MM.1S (cell line): ENCODE measurements at regions not wholly inside any gene's neighbourhood (a gene's known extent, or its start where the extent isn't known, plus 50 kb on each side); places are given as distances from the start of the nearest gene placed in this dataset.

ENCODE experiments used
- EZH2 ChIP-seq: fragments of 300-600 bp; sonication (generic); optimal IDR thresholded peaks from 2 replicates; pipeline ENCODE3; 2017; ENCODE audit warnings: low read depth, mild to moderate bottlenecking, antibody characterized with exemption, low read length, mixed read lengths
- EZH2phosphoT487 ChIP-seq: fragments of 300-600 bp; sonication (generic); IDR thresholded peaks from 2 replicates; pipeline ENCODE4 v1.6.1; 2018; ENCODE audit warnings: antibody characterized with exemption, low read length
- TF ChIP-seq, protein P1 (sequence below): fragments of 300-600 bp; sonication (generic); IDR thresholded peaks from 2 replicates; pipeline ENCODE4 v1.5.1; 2016; ENCODE audit warnings: antibody characterized with exemption, low read length, mixed read lengths

DNA sequence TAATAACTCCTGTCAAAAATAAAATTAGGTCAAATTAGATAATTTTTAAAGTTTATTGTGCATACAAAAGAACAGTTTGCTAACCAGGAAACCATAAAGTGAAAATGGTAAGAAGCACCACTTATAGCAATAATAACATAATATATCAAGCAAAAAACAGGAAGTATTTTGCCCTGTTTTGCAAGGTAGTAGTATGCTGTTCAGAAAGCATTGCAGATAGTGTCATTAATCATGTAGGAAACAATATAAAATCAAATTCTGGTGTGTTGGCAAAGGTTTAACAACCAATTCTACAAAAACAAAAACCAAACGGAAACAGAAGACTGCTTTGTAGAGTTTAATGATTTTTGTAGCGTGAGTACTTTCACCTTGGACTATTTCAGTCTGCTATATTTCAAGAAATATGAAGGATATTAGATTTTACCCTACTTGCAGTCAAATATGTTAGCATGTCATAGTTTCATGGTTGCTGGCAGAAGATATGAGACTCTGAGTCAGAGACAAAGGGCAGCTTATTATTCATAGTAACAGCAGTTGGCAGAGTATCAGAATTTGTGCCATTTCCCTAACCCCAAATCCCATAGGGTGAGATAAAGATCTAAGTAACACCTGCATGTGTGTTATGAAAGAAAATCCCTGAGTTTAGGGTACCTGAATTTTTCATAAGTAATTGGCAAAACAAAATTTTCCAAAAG is 729.0 kb upstream of the BRINP3 start:
- TF ChIP-seq, protein P1, sequence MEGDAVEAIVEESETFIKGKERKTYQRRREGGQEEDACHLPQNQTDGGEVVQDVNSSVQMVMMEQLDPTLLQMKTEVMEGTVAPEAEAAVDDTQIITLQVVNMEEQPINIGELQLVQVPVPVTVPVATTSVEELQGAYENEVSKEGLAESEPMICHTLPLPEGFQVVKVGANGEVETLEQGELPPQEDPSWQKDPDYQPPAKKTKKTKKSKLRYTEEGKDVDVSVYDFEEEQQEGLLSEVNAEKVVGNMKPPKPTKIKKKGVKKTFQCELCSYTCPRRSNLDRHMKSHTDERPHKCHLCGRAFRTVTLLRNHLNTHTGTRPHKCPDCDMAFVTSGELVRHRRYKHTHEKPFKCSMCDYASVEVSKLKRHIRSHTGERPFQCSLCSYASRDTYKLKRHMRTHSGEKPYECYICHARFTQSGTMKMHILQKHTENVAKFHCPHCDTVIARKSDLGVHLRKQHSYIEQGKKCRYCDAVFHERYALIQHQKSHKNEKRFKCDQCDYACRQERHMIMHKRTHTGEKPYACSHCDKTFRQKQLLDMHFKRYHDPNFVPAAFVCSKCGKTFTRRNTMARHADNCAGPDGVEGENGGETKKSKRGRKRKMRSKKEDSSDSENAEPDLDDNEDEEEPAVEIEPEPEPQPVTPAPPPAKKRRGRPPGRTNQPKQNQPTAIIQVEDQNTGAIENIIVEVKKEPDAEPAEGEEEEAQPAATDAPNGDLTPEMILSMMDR, result no peak
- TF ChIP-seq EZH2 (no peak), EZH2phosphoT487 (no peak)
